Amygdala (tissue), 56 donors: ENCODE measurements at regions not wholly inside any gene's neighbourhood (a gene's known extent, or its start where the extent isn't known, plus 50 kb on each side); places are given as distances from the start of the nearest gene placed in this dataset.
"Not testable (repeated sequence)": the region's sequence is repeated elsewhere in the genome, so short reads cannot be mapped to it uniquely, and the experiment has no call there.

Experiments used
- DNase-seq, 56 donors: peaks; one replicate each; lab custom pipeline; 2025; lab: John Stamatoyannopoulos, UW

DNA sequence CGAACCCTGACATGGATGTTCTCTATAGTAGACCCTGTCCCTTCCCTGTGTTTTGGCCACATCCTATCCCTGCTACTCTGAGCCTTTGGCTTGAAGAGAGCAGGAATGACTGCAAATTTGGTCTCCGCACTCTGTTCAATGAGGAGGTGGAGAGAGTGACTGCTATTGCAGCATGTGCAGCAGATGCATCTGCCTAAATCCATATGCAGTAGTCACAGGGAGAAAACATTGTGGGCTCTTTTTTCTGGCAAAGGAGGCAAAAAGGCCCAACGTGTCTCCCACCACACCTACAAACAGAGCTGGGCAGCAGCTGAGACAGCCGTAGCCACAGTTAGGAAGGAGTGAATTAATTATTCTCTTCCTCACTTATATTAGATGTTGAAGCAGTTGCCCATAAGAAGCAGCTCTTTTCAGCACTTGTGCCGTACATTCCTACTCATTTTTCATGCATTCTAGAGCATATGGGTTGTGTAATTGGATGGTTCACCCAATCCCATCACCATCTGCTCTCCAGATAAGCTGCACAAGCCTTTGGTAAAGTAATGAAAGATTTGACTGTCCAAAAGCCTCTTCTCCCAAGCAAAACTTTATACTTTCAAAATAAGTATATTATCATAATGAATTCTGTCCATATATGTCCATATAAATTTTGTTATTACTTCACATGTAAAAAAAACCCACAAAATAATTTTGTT, 147.9 kb upstream of the FAM47A start:
- DNase-seq = no peak

DNA sequence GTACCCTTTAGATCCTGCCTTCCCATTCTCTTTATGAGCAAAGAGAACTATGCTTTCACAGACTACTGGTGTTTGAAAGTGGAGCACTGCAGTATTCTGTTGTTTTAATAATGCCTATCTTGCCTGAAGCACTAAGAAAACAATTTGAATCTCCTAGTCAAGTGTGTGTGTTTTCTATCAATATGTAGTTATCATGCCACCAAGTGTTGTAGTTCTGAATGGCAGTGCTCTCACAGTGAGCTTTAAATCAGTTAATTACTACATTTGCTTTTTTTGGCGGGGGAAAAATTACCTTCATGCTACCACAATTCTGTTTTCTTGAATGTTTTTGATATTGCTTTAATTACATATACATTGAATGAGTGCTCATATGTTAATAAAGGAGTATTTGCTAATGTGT, 143.6 kb upstream of the FAM47A start:
- DNase-seq = no peak

DNA sequence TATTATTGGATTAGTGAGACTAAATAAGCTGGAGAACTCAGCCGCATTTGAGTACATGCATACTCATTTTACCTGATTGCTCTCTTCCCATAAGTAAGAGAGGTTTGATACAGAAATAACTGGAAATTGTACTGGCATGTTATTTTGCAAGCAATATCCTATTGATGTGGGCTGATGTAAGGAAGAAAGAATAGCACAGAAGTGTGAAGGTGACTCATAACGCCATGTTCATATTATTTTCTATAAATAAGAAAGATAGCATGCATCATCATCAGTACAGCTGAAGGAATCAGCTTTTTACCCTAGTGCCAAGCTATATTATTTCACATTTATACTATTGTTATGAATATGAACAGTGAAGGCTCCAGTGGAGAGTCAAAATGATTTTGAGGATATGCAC, 138.3 kb upstream of the FAM47A start:
- DNase-seq = no peak

DNA sequence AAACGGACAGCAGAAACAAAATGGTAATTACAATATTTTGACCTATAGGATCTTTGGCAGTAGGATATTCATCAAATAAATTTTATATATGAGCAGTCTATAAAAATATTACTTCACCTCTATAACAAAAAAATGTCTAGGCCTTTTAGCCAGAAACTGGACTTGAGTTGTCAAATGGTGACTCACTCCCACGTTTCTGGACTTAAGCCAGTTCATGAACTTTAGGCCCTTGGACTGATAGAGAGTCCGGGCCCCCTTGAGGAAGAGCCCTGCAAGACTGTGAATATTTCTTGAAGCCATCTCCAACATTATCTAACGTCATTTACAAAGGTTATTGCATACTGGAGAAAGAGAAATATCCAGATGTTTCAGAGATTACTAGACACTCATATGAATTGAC, 106.8 kb upstream of the FAM47A start:
- DNase-seq = no peak

DNA sequence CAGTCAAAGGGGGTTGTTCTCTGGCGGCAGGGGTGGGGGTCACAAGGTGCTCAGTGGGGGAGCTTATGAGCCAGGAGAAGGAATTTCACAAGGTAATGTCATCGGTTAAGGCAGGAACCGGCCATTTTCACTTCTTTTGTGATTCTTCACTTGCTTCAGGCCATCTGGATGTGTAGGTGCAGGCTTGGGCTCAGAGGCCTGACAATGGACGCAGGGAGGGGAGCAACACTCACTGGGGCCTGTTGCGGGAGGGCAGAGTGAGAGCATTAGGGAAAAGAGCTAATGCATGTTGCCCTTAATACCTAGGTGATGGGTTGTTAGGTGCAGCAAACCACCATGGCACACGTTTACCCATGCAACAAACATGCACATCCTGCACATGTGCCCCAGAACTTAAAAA, 98.0 kb upstream of the FAM47A start:
- DNase-seq = not testable (repeated sequence)

DNA sequence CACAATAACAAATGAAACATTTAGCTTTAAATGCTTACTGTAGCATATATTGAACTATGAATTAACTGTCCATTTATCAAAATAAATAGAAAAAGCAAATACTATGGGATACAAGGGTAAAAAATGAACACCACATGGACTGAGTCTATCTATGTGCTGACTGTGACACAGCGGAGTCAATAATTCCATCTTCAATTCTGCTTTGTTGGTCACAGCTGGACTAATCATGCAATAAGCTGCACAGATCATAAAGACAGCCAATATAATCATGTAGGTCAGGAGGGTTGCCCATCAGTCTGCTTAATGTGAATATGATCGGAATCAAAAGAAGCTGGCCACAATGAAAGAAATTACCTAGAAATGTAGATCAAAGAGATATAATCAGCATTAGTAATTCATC, 95.7 kb upstream of the FAM47A start:
- no peak for DNase-seq

DNA sequence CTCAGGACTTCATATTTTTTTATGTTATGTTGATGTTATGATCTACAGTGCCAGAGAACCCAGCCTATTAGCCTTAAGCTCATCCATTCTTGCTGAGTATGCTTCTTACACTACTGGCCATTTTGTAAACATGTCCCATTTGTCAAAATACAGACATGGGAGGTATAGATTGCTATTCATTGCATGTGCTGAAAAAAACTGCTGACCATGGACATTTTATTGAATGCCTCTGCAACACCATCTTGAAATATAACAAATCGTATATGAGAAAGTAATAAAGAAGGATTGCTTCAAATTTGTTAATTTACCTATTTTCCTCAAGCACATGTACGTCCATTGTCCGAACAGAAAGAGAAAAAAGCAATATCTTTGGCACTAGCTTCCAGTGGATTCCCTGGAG, 91.5 kb upstream of the FAM47A start:
- no peak for DNase-seq

DNA sequence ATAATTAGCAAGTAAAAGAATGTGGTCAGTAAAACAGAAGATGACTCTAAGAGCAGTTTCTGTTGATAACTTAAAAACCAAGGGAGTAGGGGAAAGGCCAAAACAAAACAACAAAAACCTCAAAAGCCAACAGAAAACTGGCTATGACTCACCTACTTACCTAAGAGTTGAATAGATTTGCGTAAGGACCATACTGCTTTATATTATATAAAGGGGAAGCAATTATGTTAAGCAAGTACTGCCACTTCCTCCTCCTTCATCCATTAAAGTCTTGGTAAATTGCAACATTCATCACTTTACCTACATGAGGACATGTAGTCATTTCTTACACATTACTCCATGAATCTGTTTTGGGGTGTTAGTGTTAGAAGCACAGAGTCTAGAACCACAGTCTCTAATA, 85.9 kb upstream of the FAM47A start:
- no peak for DNase-seq

DNA sequence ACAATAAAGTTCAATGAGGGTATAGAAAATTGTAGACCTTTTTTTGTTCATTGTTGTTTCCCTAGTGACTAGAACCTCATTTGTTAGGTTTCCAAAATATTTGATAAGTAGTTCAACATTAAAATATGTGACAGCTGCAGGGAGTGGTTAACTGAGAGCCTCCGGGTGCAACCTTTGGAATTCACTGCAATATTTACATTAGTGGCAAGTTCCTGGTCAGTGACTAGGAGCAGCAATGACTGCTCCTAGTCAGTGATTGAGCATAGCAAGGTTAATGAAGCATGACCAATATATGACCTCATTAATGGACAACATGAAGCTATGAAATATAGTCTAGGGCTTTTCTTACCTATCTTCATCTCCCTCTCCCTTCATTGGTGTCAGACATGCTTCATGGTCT, 65.8 kb upstream of the FAM47A start:
- no peak for DNase-seq
